ENCODE measurements at regions not wholly inside any gene's neighbourhood (a gene's known extent, or its start where the extent isn't known, plus 50 kb on each side); places are given as distances from the start of the nearest gene placed in this dataset.

GRCh38 chr12:125755512-125755911, 690.3 kb downstream of the AACS start:
- Histone ChIP-seq H3K27ac (ENCODE audit: low read length) (no peak overlapping the region), H3K9ac (ENCODE audit: low read depth, low read length) (no peak overlapping the region)

DNA sequence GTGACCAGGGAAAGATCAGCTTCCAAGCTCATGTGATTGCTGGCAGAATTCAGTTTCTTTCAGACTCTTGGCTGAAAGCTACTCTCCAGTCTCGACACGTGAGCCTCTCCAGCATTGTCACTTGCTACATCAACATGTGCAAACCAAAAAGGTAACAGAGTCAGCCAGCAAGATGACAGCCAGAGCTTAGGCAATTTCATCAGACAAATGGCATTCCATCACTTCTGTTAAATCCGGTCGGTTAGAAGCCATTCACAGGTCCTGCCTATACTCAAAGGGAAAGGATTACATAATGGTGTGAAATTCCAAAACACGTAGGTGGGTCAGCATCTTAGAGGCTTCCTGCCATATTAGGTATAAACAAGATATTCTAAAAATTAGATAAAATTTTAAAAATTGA, 700.9 kb downstream of the AACS start:
- no peaks in the 10 kb centered on the region for H3K27me3 ChIP-seq (ENCODE audit: insufficient read depth, low read length)
- H3K36me3 ChIP-seq (ENCODE audit: insufficient read depth, low read depth, low read length): no peaks in the 10 kb centered on the region
- no peak overlapping the region for H3K9ac ChIP-seq (ENCODE audit: low read depth, low read length)
- no peaks in the 10 kb centered on the region for H3K4me1 ChIP-seq (ENCODE audit: insufficient read depth, low read length)
- H3K9me3 ChIP-seq (ENCODE audit: insufficient read depth, low read depth, low read length): no peaks in the 10 kb centered on the region
- H3K27ac ChIP-seq (ENCODE audit: low read length): no peak overlapping the region
- no peak overlapping the region for H3K4me3 ChIP-seq (ENCODE audit: low read length)

More at GRCh38 chr12:125755512-125755911, 690.3 kb downstream of the AACS start:
- H3K4me3 ChIP-seq (ENCODE audit: low read length): no peak overlapping the region
- H3K4me1 ChIP-seq (ENCODE audit: insufficient read depth, low read length): no peaks in the 10 kb centered on the region
- H3K9me3 ChIP-seq (ENCODE audit: insufficient read depth, low read depth, low read length): no peaks in the 10 kb centered on the region
- no peaks in the 10 kb centered on the region for H3K27me3 ChIP-seq (ENCODE audit: insufficient read depth, low read length)
- H3K36me3 ChIP-seq (ENCODE audit: insufficient read depth, low read depth, low read length): no peaks in the 10 kb centered on the region

DNA sequence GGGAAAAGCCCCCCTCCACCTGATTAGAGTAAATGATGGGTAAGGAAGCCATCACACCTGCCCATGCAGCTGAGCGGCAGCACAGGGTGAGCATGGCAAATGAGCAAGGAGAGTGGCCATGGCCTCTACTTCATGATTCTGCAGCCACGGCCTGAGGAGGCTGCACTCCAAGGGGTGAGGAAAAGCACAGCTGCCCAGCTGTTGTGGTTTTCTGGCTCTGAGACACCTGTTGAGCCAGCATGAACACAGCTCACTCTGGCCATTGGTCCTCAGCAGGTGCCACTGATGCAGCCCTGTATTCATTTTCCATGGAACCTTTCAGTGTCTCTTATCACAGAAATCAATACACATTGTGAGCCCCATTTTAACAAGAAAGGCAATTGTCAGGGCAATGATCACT, 707.2 kb downstream of the AACS start:
- H3K36me3 ChIP-seq (ENCODE audit: insufficient read depth, low read depth, low read length): no peaks in the 10 kb centered on the region
- H3K4me1 ChIP-seq (ENCODE audit: insufficient read depth, low read length): no peaks in the 10 kb centered on the region
- peaks cover 11% of the 10 kb centered on the region for H3K27me3 ChIP-seq (ENCODE audit: insufficient read depth, low read length)
- no peak overlapping the region for H3K27ac ChIP-seq (ENCODE audit: low read length)
- H3K9ac ChIP-seq (ENCODE audit: low read depth, low read length): no peak overlapping the region
- H3K4me3 ChIP-seq (ENCODE audit: low read length): no peak overlapping the region
- no peaks in the 10 kb centered on the region for H3K9me3 ChIP-seq (ENCODE audit: insufficient read depth, low read depth, low read length)

DNA sequence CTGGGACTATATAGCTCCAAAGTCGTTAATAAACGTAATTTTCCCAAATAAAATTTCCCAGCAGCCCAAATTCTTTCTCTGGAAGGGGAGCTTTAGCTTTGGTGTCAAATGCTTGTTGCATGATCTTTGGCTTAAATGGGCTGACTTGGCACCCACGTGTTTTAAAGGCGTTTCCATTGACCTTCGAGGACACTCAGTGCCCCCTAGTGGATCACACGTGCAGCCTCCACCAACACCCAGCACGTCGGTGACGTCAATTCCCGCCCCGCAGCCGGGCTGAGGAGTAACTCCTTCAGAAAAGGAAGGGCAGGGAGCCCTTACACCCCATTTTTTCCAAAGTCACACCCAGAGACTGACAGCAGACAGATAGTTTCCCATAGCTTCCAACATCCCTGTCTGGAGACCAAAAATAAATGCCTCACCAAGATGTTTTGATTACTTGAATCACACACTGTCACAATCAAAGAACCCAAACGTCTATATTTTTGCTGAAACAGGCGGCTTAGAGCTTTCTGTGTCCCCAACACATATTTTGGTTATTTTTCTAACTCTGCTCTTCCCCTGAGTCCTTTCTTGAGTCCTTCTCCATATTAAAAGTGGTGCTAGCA, 707.9 kb downstream of the AACS start:
- H3K27me3 ChIP-seq (ENCODE audit: insufficient read depth, low read length): peaks cover 11% of the 10 kb centered on the region
- H3K9ac ChIP-seq (ENCODE audit: low read depth, low read length): no peak overlapping the region
- no peak overlapping the region for H3K27ac ChIP-seq (ENCODE audit: low read length)
- H3K9me3 ChIP-seq (ENCODE audit: insufficient read depth, low read depth, low read length): no peaks in the 10 kb centered on the region
- no peak overlapping the region for H3K4me3 ChIP-seq (ENCODE audit: low read length)
- H3K36me3 ChIP-seq (ENCODE audit: insufficient read depth, low read depth, low read length): no peaks in the 10 kb centered on the region
- no peaks in the 10 kb centered on the region for H3K4me1 ChIP-seq (ENCODE audit: insufficient read depth, low read length)

DNA sequence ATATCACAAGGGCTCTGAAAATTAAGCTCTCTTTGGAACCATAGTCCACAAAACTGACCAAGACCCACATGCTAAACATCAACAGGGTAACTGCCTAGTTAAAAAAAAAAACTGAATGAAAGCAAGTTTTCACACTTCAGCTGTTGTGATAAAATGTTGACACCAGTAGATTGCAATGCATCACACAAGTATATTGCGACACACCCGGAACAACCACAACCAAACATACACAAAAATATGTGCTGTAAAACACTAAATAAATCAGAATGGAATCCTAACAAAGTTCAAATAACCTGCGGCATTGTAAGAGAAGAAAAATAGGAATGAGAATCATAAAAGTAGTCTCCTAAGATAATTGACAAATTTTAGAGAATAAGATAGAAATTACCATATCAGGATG, 710.3 kb downstream of the AACS start:
- Histone ChIP-seq H3K9ac (ENCODE audit: low read depth, low read length) (no peak overlapping the region), H3K36me3 (ENCODE audit: insufficient read depth, low read depth, low read length) (no peaks in the 10 kb centered on the region), H3K4me3 (ENCODE audit: low read length) (no peak overlapping the region), H3K27ac (ENCODE audit: low read length) (no peak overlapping the region), H3K27me3 (ENCODE audit: insufficient read depth, low read length) (peaks cover 11% of the 10 kb centered on the region), H3K9me3 (ENCODE audit: insufficient read depth, low read depth, low read length) (no peaks in the 10 kb centered on the region), H3K4me1 (ENCODE audit: insufficient read depth, low read length) (no peaks in the 10 kb centered on the region)

DNA sequence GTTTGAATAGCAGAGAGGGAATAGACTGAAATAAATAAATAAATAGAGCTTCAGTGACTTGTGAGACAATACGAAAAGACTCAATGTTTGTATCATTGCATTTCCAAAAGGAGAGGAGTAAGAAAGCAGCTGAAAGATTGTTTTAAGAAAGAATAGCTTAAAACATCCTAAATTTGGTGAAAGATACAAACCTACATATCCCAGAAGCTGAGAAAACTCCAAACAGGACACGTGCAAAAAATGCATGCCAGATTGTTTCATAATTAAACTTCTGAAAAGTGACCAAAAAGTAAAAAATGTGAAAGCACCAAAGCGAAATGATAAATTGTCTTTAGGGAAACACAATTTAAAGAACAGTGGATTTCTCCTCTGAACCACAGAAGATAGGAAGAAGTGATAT, 711.0 kb downstream of the AACS start:
- Histone ChIP-seq H3K36me3 (ENCODE audit: insufficient read depth, low read depth, low read length) (no peaks in the 10 kb centered on the region), H3K27ac (ENCODE audit: low read length) (no peak overlapping the region), H3K27me3 (ENCODE audit: insufficient read depth, low read length) (peaks cover 11% of the 10 kb centered on the region), H3K9ac (ENCODE audit: low read depth, low read length) (no peak overlapping the region), H3K9me3 (ENCODE audit: insufficient read depth, low read depth, low read length) (no peaks in the 10 kb centered on the region), H3K4me1 (ENCODE audit: insufficient read depth, low read length) (no peaks in the 10 kb centered on the region), H3K4me3 (ENCODE audit: low read length) (no peak overlapping the region)

DNA sequence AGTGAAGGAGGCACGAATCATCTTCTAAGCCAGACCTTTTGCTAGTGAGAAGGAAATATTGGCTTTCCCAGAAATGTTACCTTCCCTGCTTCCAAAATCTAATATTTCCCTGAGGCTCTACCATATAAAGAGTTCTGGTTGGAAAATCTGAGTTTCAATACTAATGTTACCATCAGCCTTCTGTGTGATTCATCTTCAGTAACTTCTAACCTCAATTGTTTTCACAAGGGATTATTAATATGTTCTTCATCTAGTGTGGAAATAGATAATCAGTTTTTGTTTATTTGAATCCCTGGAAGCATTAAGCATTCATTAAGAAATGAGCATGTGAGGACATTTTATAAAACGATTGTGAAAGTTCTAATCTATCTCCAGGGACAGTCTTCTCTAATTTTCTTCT, 720.9 kb downstream of the AACS start:
- Histone ChIP-seq H3K9ac (ENCODE audit: low read depth, low read length) (no peak overlapping the region), H3K9me3 (ENCODE audit: insufficient read depth, low read depth, low read length) (peaks cover 19% of the 10 kb centered on the region), H3K4me1 (ENCODE audit: insufficient read depth, low read length) (no peaks in the 10 kb centered on the region), H3K27me3 (ENCODE audit: insufficient read depth, low read length) (no peaks in the 10 kb centered on the region), H3K27ac (ENCODE audit: low read length) (no peak overlapping the region), H3K36me3 (ENCODE audit: insufficient read depth, low read depth, low read length) (no peaks in the 10 kb centered on the region), H3K4me3 (ENCODE audit: low read length) (no peak overlapping the region)

DNA sequence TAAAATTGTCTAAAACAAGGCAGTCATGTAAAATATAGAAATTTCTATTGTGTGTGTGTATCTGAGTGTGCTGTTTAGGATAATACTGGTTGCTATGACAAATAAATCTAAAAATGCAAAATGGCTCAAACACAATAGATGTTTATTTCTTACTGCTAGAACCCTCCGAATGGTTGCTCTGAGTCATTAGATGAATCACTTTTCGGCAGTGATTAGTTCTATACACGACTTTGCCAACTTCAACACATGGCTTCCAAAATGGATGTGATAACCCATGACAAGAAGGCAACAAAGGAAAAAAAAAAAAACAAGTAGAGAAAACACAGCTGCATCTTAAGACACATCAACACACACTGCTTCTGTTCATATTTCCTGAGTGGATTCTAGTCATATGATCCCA, 729.2 kb downstream of the AACS start:
- Histone ChIP-seq H3K4me3 (ENCODE audit: low read length) (no peak overlapping the region), H3K9me3 (ENCODE audit: insufficient read depth, low read depth, low read length) (peaks cover 14% of the 10 kb centered on the region), H3K36me3 (ENCODE audit: insufficient read depth, low read depth, low read length) (no peaks in the 10 kb centered on the region), H3K27me3 (ENCODE audit: insufficient read depth, low read length) (no peaks in the 10 kb centered on the region), H3K9ac (ENCODE audit: low read depth, low read length) (no peak overlapping the region), H3K27ac (ENCODE audit: low read length) (no peak overlapping the region), H3K4me1 (ENCODE audit: insufficient read depth, low read length) (no peaks in the 10 kb centered on the region)

DNA sequence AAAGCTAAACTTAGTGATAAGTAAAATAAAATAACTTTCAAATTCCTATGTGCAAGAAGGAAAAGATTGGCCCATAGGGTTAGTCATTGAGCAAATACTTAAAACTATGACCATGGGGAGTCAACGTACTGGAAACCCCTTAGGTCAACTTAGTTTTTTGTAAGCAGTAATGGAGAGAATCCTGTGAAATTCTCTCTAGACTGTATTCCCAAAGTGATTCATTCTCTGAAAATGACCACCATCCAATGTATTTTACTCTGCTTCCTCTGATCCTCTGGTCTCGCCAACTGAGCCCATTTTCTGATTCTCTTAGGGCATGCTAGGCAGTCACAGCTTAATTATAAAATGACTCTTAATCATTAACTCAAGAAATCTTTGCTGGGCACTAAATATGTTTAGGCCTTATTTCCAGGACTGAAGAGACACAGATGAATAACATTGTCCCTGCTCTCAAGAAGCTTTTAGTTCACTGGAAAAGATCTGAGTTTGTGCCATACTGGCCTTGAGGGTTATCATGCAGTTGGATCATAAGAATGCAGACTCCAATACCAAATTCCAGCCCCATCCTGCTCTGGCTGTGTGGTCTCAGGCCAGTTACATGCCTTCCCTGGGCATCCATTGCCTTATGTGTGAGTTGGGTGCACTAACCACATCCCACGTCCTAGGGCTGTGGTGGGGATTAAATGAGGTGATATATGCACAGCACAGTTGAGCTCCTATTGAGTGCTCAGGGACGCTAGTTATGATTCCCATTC, 732.4 kb downstream of the AACS start:
- H3K27ac ChIP-seq (ENCODE audit: low read length): no peak overlapping the region
- no peak overlapping the region for H3K4me3 ChIP-seq (ENCODE audit: low read length)
- no peaks in the 10 kb centered on the region for H3K27me3 ChIP-seq (ENCODE audit: insufficient read depth, low read length)
- no peaks in the 10 kb centered on the region for H3K9me3 ChIP-seq (ENCODE audit: insufficient read depth, low read depth, low read length)
- no peaks in the 10 kb centered on the region for H3K36me3 ChIP-seq (ENCODE audit: insufficient read depth, low read depth, low read length)
- H3K4me1 ChIP-seq (ENCODE audit: insufficient read depth, low read length): no peaks in the 10 kb centered on the region
- no peak overlapping the region for H3K9ac ChIP-seq (ENCODE audit: low read depth, low read length)

GRCh38 chr12:125804660-125805059, 739.4 kb downstream of the AACS start:
- H3K36me3 ChIP-seq (ENCODE audit: insufficient read depth, low read depth, low read length): no peaks in the 10 kb centered on the region
- H3K4me1 ChIP-seq (ENCODE audit: insufficient read depth, low read length): no peaks in the 10 kb centered on the region
- no peaks in the 10 kb centered on the region for H3K27me3 ChIP-seq (ENCODE audit: insufficient read depth, low read length)
- H3K4me3 ChIP-seq (ENCODE audit: low read length): no peak overlapping the region
- no peaks in the 10 kb centered on the region for H3K9me3 ChIP-seq (ENCODE audit: insufficient read depth, low read depth, low read length)
- no peak overlapping the region for H3K9ac ChIP-seq (ENCODE audit: low read depth, low read length)
- H3K27ac ChIP-seq (ENCODE audit: low read length): no peak overlapping the region

DNA sequence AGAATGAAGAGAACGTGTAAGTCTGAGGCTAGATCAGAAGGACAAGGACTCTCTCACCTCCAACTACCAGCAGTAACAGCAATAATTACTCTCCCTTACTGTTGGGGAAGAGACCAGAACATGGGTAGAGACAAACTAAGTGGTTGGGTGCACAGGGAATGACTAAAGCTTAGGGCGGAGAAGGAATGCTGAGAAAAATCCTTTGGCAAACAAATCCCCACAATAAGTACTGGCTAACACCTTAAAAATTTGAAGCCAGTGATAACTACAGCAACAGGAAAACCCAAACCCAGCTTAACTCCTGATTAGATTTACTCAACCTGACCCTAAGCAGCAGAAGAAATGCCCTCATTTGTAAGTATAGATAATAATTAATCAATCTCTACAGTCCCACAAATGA, 759.0 kb downstream of the AACS start:
- H3K36me3 ChIP-seq (ENCODE audit: insufficient read depth, low read depth, low read length): no peaks in the 10 kb centered on the region
- no peak overlapping the region for H3K27ac ChIP-seq (ENCODE audit: low read length)
- H3K27me3 ChIP-seq (ENCODE audit: insufficient read depth, low read length): no peaks in the 10 kb centered on the region
- H3K9me3 ChIP-seq (ENCODE audit: insufficient read depth, low read depth, low read length): peaks cover 8% of the 10 kb centered on the region
- H3K9ac ChIP-seq (ENCODE audit: low read depth, low read length): no peak overlapping the region
- H3K4me1 ChIP-seq (ENCODE audit: insufficient read depth, low read length): no peaks in the 10 kb centered on the region
- no peak overlapping the region for H3K4me3 ChIP-seq (ENCODE audit: low read length)

DNA sequence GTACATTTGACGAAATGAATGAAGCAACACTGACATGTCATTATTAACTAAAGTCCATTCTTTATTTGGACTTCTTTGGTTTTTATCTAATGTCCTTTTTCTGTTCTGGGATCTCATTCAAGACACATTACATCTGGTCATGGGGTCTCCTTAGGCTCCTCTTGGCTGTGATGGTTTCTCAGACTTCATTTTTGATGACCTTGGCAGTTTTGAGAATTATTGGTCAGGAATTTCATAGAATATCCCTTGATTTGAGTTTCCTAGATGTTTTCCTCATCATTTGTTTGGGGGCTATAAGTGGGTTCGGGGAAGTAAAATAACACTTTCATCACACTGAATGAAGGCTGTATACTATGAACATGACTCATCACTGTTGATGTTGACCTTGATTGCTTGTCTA, 770.6 kb downstream of the AACS start:
- Histone ChIP-seq H3K27me3 (ENCODE audit: insufficient read depth, low read length) (no peaks in the 10 kb centered on the region), H3K27ac (ENCODE audit: low read length) (no peak overlapping the region), H3K9ac (ENCODE audit: low read depth, low read length) (no peak overlapping the region), H3K4me1 (ENCODE audit: insufficient read depth, low read length) (no peaks in the 10 kb centered on the region), H3K4me3 (ENCODE audit: low read length) (no peak overlapping the region), H3K9me3 (ENCODE audit: insufficient read depth, low read depth, low read length) (no peaks in the 10 kb centered on the region), H3K36me3 (ENCODE audit: insufficient read depth, low read depth, low read length) (no peaks in the 10 kb centered on the region)

Data from iPS-20b (cell line).